ENCODE measurements at regions not wholly inside any gene's neighbourhood (a gene's known extent, or its start where the extent isn't known, plus 50 kb on each side); places are given as distances from the start of the nearest gene placed in this dataset.
A peak's percentile ranks its signal among the peaks of the same experiment; 100 is the strongest.

GRCh38 chr7:124688991-124689390, 76.6 kb downstream of the GPR37 start:
- Histone ChIP-seq H3K27ac (ENCODE audit: low read depth in 1 of 2, low read length in 1 of 2) (no peak overlapping the region), H3K4me3 (no peak overlapping the region), H3K9me3 (ENCODE audit: control insufficient read depth in 4 of 4, insufficient read depth in 3 of 4, low read length in 3 of 4) (no peaks in the 10 kb centered on the region), H3K36me3 (ENCODE audit: control insufficient read depth in 4 of 4, insufficient read depth in 4 of 4, low read length in 4 of 4) (no peaks in the 10 kb centered on the region), H3K9ac (ENCODE audit: insufficient read depth in 1 of 2, low read length in 2 of 2) (no peak overlapping the region), H3K27me3 (ENCODE audit: control insufficient read depth in 3 of 3, insufficient read depth in 3 of 3, low read length in 2 of 3) (no peaks in the 10 kb centered on the region), H3K4me1 (ENCODE audit: control insufficient read depth in 5 of 5, insufficient read depth in 5 of 5, low read length in 5 of 5) (peaks cover 0 to 9% (median 1%) of the 10 kb centered on the region in 5 donors)
- ATAC-seq (ENCODE audit: insufficient read depth, low FRiP score) (no peak), DNase-seq (no peak)
- 82 to 89% methylated on average over 3 of the region's 3 CpGs for WGBS, 2 donors
- no peak for TF ChIP-seq CTCF (IDR thresholded peaks at IDR 0.05; ENCODE audit: control extremely low read depth, extremely low read depth)

- H3K4me1 ChIP-seq (ENCODE audit: control insufficient read depth in 5 of 5, insufficient read depth in 5 of 5, low read length in 5 of 5): peaks cover 0 to 1% (median 0%) of the 10 kb centered on the region in 5 donors
- H3K9me3 ChIP-seq (ENCODE audit: control insufficient read depth in 4 of 4, insufficient read depth in 3 of 4, low read length in 3 of 4): no peaks in the 10 kb centered on the region
- TF ChIP-seq CTCF (IDR thresholded peaks at IDR 0.05; ENCODE audit: control extremely low read depth, extremely low read depth): no peak
- H3K4me3 ChIP-seq: no peak overlapping the region
- ATAC-seq (ENCODE audit: insufficient read depth, low FRiP score) (no peak), DNase-seq (peak in 1 of 3 donors; percentile 8)
- H3K27me3 ChIP-seq (ENCODE audit: control insufficient read depth in 3 of 3, insufficient read depth in 3 of 3, low read length in 2 of 3): no peaks in the 10 kb centered on the region
- no peak overlapping the region for H3K27ac ChIP-seq (ENCODE audit: low read depth in 1 of 2, low read length in 1 of 2)
- H3K36me3 ChIP-seq (ENCODE audit: control insufficient read depth in 4 of 4, insufficient read depth in 4 of 4, low read length in 4 of 4): no peaks in the 10 kb centered on the region
- H3K9ac ChIP-seq (ENCODE audit: insufficient read depth in 1 of 2, low read length in 2 of 2): no peak overlapping the region
Observed at GRCh38 chr7:124686543-124687171, 78.9 kb downstream of the GPR37 start.

- Histone ChIP-seq H3K9me3 (ENCODE audit: control insufficient read depth in 4 of 4, insufficient read depth in 3 of 4, low read length in 3 of 4) (peaks cover 0 to 3% (median 0%) of the 10 kb centered on the region in 4 donors), H3K36me3 (ENCODE audit: control insufficient read depth in 4 of 4, insufficient read depth in 4 of 4, low read length in 4 of 4) (no peaks in the 10 kb centered on the region), H3K9ac (ENCODE audit: insufficient read depth in 1 of 2, low read length in 2 of 2) (no peak overlapping the region), H3K27me3 (ENCODE audit: control insufficient read depth in 3 of 3, insufficient read depth in 3 of 3, low read length in 2 of 3) (no peaks in the 10 kb centered on the region), H3K4me3 (no peak overlapping the region), H3K4me1 (ENCODE audit: control insufficient read depth in 5 of 5, insufficient read depth in 5 of 5, low read length in 5 of 5) (no peaks in the 10 kb centered on the region), H3K27ac (ENCODE audit: low read depth in 1 of 2, low read length in 1 of 2) (no peak overlapping the region)
- no peak for TF ChIP-seq CTCF (IDR thresholded peaks at IDR 0.05; ENCODE audit: control extremely low read depth, extremely low read depth)
- ATAC-seq (ENCODE audit: insufficient read depth, low FRiP score): no peak
- DNase-seq: no peak
- WGBS, 2 donors: 0 to 46% methylated on average over 1 of the region's 1 CpG
Observed at GRCh38 chr7:124681946-124682345, 83.6 kb downstream of the GPR37 start.

GRCh38 chr7:124680304-124680703, 85.3 kb downstream of the GPR37 start:
- 95% methylated on average over 6 of the region's 6 CpGs for WGBS, 2 donors
- ATAC-seq (ENCODE audit: insufficient read depth, low FRiP score): no peak
- H3K27me3 ChIP-seq (ENCODE audit: control insufficient read depth in 3 of 3, insufficient read depth in 3 of 3, low read length in 2 of 3): no peaks in the 10 kb centered on the region
- H3K9me3 ChIP-seq (ENCODE audit: control insufficient read depth in 4 of 4, insufficient read depth in 3 of 4, low read length in 3 of 4): peaks cover 0 to 3% (median 0%) of the 10 kb centered on the region in 4 donors
- no peak overlapping the region for H3K9ac ChIP-seq (ENCODE audit: insufficient read depth in 1 of 2, low read length in 2 of 2)
- H3K36me3 ChIP-seq (ENCODE audit: control insufficient read depth in 4 of 4, insufficient read depth in 4 of 4, low read length in 4 of 4): no peaks in the 10 kb centered on the region
- H3K4me3 ChIP-seq: no peak overlapping the region
- H3K4me1 ChIP-seq (ENCODE audit: control insufficient read depth in 5 of 5, insufficient read depth in 5 of 5, low read length in 5 of 5): peaks cover 0 to 2% (median 0%) of the 10 kb centered on the region in 5 donors
- TF ChIP-seq CTCF (IDR thresholded peaks at IDR 0.05; ENCODE audit: control extremely low read depth, extremely low read depth): no peak
- no peak for DNase-seq
- H3K27ac ChIP-seq (ENCODE audit: low read depth in 1 of 2, low read length in 1 of 2): no peak overlapping the region
